Esophagus squamous epithelium (tissue), 4 donors: ENCODE measurements at regions not wholly inside any gene's neighbourhood (a gene's known extent, or its start where the extent isn't known, plus 50 kb on each side); places are given as distances from the start of the nearest gene placed in this dataset.

Experiments
- CTCF ChIP-seq, 6 experiments: fragments of 450-650 bp in 4 of 6; fragments of 200-600 bp in 2 of 6; sonication (generic) in 2 of 6; IDR thresholded peaks; one replicate each; pipeline ENCODE4 v1.5.1; 2016 to 2019; ENCODE audit warnings: antibody characterized with exemption in 6 of 6, mild to moderate bottlenecking in 4 of 6, moderate library complexity in 4 of 6
- POLR2A ChIP-seq, 4 donors: fragments of 450-650 bp; IDR thresholded peaks; one replicate each; pipeline ENCODE4 v1.6.1; 2017; ENCODE audit warnings: antibody characterized with exemption in 4 of 4, mild to moderate bottlenecking in 4 of 4, moderate library complexity in 3 of 4

GRCh38 chr21:16388291-16388690 is 658.5 kb downstream of the USP25 start:
- TF ChIP-seq CTCF (IDR thresholded peaks at IDR 0.05), result no peak
- TF ChIP-seq POLR2A (IDR thresholded peaks at IDR 0.05), result no peak
